ENCODE measurements at regions not wholly inside any gene's neighbourhood (a gene's known extent, or its start where the extent isn't known, plus 50 kb on each side); places are given as distances from the start of the nearest gene placed in this dataset.
A peak's percentile ranks its signal among the peaks of the same experiment; 100 is the strongest.
"Not testable (repeated sequence)": the region's sequence is repeated elsewhere in the genome, so short reads cannot be mapped to it uniquely, and the experiment has no call there.

DNA sequence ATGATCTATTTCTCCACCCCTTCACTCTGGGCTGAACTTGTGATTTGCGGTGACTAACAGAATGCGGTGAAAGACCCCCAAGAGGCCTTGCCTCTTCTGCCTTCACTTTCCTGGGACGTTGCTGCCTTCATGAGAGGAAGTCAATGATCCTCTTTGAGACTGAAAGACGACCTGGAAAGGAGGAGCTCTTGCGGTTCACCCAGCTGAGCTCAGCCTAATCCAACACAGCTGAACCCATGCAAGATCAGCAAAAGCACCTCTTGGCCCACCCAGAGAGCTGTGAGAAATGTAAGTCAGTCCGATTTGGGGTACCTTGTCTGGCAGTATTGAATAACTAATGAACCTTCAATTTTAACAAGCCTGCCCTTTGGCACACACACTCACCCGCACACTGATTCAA is 767.4 kb upstream of the TPTE start:
- no peak overlapping the region for H3K27ac Mint-ChIP-seq (ENCODE audit: unreplicated experiment)
- no peaks in the 10 kb centered on the region for H3K36me3 Mint-ChIP-seq (ENCODE audit: unreplicated experiment)
- peaks cover 7% of the 10 kb centered on the region for H3K9me3 Mint-ChIP-seq (ENCODE audit: unreplicated experiment)
- TF ChIP-seq, protein P1, sequence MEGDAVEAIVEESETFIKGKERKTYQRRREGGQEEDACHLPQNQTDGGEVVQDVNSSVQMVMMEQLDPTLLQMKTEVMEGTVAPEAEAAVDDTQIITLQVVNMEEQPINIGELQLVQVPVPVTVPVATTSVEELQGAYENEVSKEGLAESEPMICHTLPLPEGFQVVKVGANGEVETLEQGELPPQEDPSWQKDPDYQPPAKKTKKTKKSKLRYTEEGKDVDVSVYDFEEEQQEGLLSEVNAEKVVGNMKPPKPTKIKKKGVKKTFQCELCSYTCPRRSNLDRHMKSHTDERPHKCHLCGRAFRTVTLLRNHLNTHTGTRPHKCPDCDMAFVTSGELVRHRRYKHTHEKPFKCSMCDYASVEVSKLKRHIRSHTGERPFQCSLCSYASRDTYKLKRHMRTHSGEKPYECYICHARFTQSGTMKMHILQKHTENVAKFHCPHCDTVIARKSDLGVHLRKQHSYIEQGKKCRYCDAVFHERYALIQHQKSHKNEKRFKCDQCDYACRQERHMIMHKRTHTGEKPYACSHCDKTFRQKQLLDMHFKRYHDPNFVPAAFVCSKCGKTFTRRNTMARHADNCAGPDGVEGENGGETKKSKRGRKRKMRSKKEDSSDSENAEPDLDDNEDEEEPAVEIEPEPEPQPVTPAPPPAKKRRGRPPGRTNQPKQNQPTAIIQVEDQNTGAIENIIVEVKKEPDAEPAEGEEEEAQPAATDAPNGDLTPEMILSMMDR (IDR thresholded peaks at IDR 0.05): no peak
- no peaks in the 10 kb centered on the region for H3K4me1 Mint-ChIP-seq (ENCODE audit: unreplicated experiment)
- H3K4me3 Mint-ChIP-seq (ENCODE audit: unreplicated experiment): no peak overlapping the region
- H3K27me3 Mint-ChIP-seq (ENCODE audit: unreplicated experiment): no peaks in the 10 kb centered on the region
- peak; percentile 83 for DNase-seq (ENCODE audit: extremely low spot score, unreplicated experiment)

DNA sequence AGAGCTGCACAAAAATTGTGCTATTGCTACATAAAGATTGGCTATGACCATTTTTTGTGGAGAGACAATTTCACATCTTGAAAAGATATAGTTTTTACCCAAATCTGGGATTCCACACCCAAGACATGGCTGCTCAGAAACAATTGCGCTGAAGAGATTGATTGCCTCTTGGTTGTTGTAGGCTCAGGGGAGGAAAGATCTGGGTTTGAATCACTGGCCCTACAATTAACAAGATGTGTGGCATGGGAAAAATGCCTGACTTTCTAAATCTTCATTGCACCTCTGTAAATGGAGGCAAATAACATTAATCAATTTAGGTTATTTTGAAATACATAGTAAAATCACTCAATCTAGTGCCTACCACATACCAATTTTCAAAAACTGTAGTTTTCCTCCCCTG is 766.9 kb upstream of the TPTE start:
- not testable (repeated sequence) for H3K9me3 Mint-ChIP-seq (ENCODE audit: unreplicated experiment); H3K4me1 Mint-ChIP-seq (ENCODE audit: unreplicated experiment); H3K36me3 Mint-ChIP-seq (ENCODE audit: unreplicated experiment); H3K4me3 Mint-ChIP-seq (ENCODE audit: unreplicated experiment); H3K27ac Mint-ChIP-seq (ENCODE audit: unreplicated experiment); H3K27me3 Mint-ChIP-seq (ENCODE audit: unreplicated experiment)
- DNase-seq (ENCODE audit: extremely low spot score, unreplicated experiment): peak; percentile 57

DNA sequence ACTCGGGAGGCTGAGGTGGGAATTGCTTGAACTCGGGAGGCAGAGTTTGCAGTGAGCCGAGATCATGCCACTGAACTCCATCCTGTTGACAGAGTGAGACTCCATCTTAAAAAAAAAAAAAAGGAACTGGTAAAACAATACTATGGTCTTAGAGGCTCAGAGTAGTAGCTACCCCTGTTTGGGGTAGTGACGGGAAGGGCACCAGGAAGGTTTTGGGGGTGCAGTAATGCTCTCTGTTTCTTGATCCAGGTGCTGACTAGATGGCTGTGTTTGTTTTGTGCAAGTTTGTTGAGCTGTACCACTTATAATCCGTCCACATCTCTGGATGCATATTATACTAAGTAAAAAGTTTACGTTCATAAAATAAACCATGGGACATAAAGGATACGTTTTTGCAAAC is 765.8 kb upstream of the TPTE start:
- Mint-ChIP-seq H3K27ac (ENCODE audit: unreplicated experiment) (no peak overlapping the region), H3K36me3 (ENCODE audit: unreplicated experiment) (no peaks in the 10 kb centered on the region), H3K4me1 (ENCODE audit: unreplicated experiment) (no peaks in the 10 kb centered on the region), H3K4me3 (ENCODE audit: unreplicated experiment) (no peak overlapping the region), H3K9me3 (ENCODE audit: unreplicated experiment) (peaks cover 7% of the 10 kb centered on the region), H3K27me3 (ENCODE audit: unreplicated experiment) (no peaks in the 10 kb centered on the region)
- peak; percentile 80 for DNase-seq (ENCODE audit: extremely low spot score, unreplicated experiment)
- TF ChIP-seq, protein P1 (IDR thresholded peaks at IDR 0.05): no peak

DNA sequence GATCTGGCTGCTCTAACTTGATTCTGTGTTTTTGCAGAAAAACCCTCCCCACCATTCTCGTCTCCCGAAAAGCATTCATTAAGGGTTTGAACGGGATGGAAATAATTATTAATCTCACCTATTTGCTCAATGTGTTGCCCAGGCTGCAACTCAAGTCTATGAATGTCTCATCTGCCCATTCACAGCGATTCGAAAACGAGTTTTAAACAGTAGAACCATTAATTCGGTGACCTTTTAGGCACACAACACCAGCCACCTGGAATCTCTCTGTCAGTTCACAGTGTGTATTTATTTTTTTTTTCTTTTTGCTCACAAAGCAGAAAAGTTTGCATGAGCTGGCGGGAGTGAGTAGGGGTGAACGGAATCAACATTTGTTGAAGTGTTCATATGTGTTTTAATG is 764.7 kb upstream of the TPTE start:
- Mint-ChIP-seq H3K4me1 (ENCODE audit: unreplicated experiment) (no peaks in the 10 kb centered on the region), H3K27me3 (ENCODE audit: unreplicated experiment) (no peaks in the 10 kb centered on the region), H3K36me3 (ENCODE audit: unreplicated experiment) (no peaks in the 10 kb centered on the region), H3K27ac (ENCODE audit: unreplicated experiment) (no peak overlapping the region), H3K4me3 (ENCODE audit: unreplicated experiment) (no peak overlapping the region), H3K9me3 (ENCODE audit: unreplicated experiment) (peaks cover 7% of the 10 kb centered on the region)
- TF ChIP-seq, protein P1 (IDR thresholded peaks at IDR 0.05): no peak
- DNase-seq (ENCODE audit: extremely low spot score, unreplicated experiment): peak; percentile 69

DNA sequence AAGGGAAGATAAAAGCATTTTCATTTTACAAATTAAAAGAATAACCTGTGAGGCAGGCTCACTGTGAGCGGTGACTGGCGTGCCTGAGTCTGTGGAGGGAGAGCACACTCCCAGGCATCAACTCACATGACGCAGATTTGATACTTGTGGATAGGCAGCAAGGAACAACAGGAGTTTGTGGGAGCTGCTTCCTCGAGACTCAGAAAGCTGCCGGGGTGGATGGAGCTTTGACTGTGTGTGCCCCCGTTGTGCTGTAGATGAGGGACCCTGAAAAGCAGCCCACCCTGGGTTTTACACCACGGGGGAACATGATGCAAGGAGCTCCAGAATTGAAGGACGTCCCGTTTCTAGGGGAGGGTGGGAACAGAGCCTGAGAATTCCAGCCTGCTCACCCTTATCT is 764.3 kb upstream of the TPTE start:
- not testable (repeated sequence) for H3K4me3 Mint-ChIP-seq (ENCODE audit: unreplicated experiment); H3K36me3 Mint-ChIP-seq (ENCODE audit: unreplicated experiment); H3K9me3 Mint-ChIP-seq (ENCODE audit: unreplicated experiment); H3K27ac Mint-ChIP-seq (ENCODE audit: unreplicated experiment); H3K27me3 Mint-ChIP-seq (ENCODE audit: unreplicated experiment); H3K4me1 Mint-ChIP-seq (ENCODE audit: unreplicated experiment)
- peak; percentile 84 for DNase-seq (ENCODE audit: extremely low spot score, unreplicated experiment)

DNA sequence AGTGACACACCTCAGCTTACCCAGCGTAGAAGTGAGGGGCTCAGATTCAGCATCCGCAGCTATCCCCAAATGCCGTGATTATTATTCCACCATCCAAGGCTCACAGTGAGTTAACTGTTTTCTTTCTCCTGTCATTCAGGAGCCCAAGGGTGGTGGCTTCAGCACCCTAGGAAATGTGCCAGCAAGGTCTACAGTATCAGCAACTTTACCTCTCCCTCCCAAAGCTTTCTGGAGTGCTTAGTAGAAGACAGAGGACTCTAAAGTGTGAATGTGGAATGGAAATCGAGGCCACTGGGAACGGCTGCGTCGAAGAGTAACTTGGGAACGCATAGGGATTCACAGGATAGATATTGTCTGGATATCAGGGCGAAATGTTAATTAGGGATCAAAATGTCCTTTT is 763.8 kb upstream of the TPTE start:
- H3K27ac Mint-ChIP-seq (ENCODE audit: unreplicated experiment); H3K4me1 Mint-ChIP-seq (ENCODE audit: unreplicated experiment); H3K9me3 Mint-ChIP-seq (ENCODE audit: unreplicated experiment); H3K4me3 Mint-ChIP-seq (ENCODE audit: unreplicated experiment); H3K36me3 Mint-ChIP-seq (ENCODE audit: unreplicated experiment); H3K27me3 Mint-ChIP-seq (ENCODE audit: unreplicated experiment): not testable (repeated sequence)
- DNase-seq (ENCODE audit: extremely low spot score, unreplicated experiment): peak; percentile 80

DNA sequence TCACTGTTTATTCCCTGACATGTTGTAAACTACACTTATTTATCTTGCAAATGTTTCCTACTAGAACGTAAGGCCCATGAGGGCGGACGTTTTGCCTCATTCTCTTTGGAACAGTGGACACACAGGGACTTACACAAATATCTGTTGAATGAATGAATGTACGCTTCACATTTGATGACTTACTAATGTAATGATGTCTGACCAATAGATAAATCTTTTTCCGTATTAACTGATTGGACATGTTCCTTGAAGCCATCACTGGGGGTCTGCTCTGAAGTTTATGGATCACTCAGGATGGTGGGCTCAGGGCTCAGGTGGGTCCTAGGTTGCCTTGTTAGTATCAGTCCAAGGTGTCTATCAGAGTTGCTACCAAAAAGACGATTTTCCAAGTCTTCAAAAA is 763.2 kb upstream of the TPTE start:
- H3K4me1 Mint-ChIP-seq (ENCODE audit: unreplicated experiment): no peaks in the 10 kb centered on the region
- DNase-seq (ENCODE audit: extremely low spot score, unreplicated experiment): peak; percentile 78
- no peak overlapping the region for H3K4me3 Mint-ChIP-seq (ENCODE audit: unreplicated experiment)
- H3K9me3 Mint-ChIP-seq (ENCODE audit: unreplicated experiment): peaks cover 7% of the 10 kb centered on the region
- TF ChIP-seq, protein P1 (IDR thresholded peaks at IDR 0.05): no peak
- H3K36me3 Mint-ChIP-seq (ENCODE audit: unreplicated experiment): no peaks in the 10 kb centered on the region
- no peaks in the 10 kb centered on the region for H3K27me3 Mint-ChIP-seq (ENCODE audit: unreplicated experiment)
- no peak overlapping the region for H3K27ac Mint-ChIP-seq (ENCODE audit: unreplicated experiment)
